DMS153 treated with DMSO at 0.1 percent for 48 hours (cell line): ENCODE measurements at regions not wholly inside any gene's neighbourhood (a gene's known extent, or its start where the extent isn't known, plus 50 kb on each side); places are given as distances from the start of the nearest gene placed in this dataset.
"Not testable (repeated sequence)": the region's sequence is repeated elsewhere in the genome, so short reads cannot be mapped to it uniquely, and the experiment has no call there.

Experiments
- DNase-seq: peaks from one replicate; lab custom pipeline; 2025; ENCODE audit not compliant: unreplicated experiment; lab: John Stamatoyannopoulos, UW

- no peak for DNase-seq
Measured at GRCh38 chr10:60479305-60480020, 89.8 kb upstream of the ANK3 start.

- DNase-seq: no peak
Measured at GRCh38 chr10:60476451-60476850, 86.8 kb upstream of the ANK3 start.

GRCh38 chr10:60473557-60473956 is 83.9 kb upstream of the ANK3 start:
- no peak for DNase-seq

- DNase-seq: no peak
Measured at GRCh38 chr10:60470091-60470490, 80.4 kb upstream of the ANK3 start.

GRCh38 chr10:60469147-60469546 is 79.5 kb upstream of the ANK3 start:
- DNase-seq: not testable (repeated sequence)

- DNase-seq: no peak
Measured at GRCh38 chr10:60467202-60467546, 77.5 kb upstream of the ANK3 start.

GRCh38 chr10:60466267-60467201 is 76.9 kb upstream of the ANK3 start:
- no peak for DNase-seq

- DNase-seq: no peak
Measured at GRCh38 chr10:60465801-60466200, 76.1 kb upstream of the ANK3 start.

- DNase-seq: no peak
Measured at GRCh38 chr10:60464659-60465058, 75.0 kb upstream of the ANK3 start.

GRCh38 chr10:60463746-60464145 is 74.1 kb upstream of the ANK3 start:
- no peak for DNase-seq

GRCh38 chr10:60461688-60462087 is 72.0 kb upstream of the ANK3 start:
- DNase-seq: no peak

- DNase-seq: no peak
Measured at GRCh38 chr10:60459701-60460457, 70.2 kb upstream of the ANK3 start.

GRCh38 chr10:60456053-60456452 is 66.4 kb upstream of the ANK3 start:
- no peak for DNase-seq

- DNase-seq: no peak
Measured at GRCh38 chr10:60454336-60454735, 64.7 kb upstream of the ANK3 start.

GRCh38 chr10:60453036-60453435 is 63.4 kb upstream of the ANK3 start:
- no peak for DNase-seq

- no peak for DNase-seq
Measured at GRCh38 chr10:60450291-60450690, 60.6 kb upstream of the ANK3 start.

- no peak for DNase-seq
Measured at GRCh38 chr10:60448246-60448645, 58.6 kb upstream of the ANK3 start.

GRCh38 chr10:60446851-60447250 is 57.2 kb upstream of the ANK3 start:
- no peak for DNase-seq

- no peak for DNase-seq
Measured at GRCh38 chr10:60446070-60446833, 56.6 kb upstream of the ANK3 start.

- no peak for DNase-seq
Measured at GRCh38 chr10:60444494-60445064, 54.9 kb upstream of the ANK3 start.

- DNase-seq: no peak
Measured at GRCh38 chr10:60443346-60443745, 53.7 kb upstream of the ANK3 start.
